ENCODE measurements at regions not wholly inside any gene's neighbourhood (a gene's known extent, or its start where the extent isn't known, plus 50 kb on each side); places are given as distances from the start of the nearest gene placed in this dataset.

- no peak for ATAC-seq
- Histone ChIP-seq H3K36me3 (ENCODE audit: control insufficient read depth in 1 of 2, insufficient read depth in 2 of 2, low read length in 2 of 2) (no peaks in the 10 kb centered on the region), H3K4me1 (ENCODE audit: control insufficient read depth in 1 of 2, insufficient read depth in 2 of 2, low read length in 2 of 2) (no peaks in the 10 kb centered on the region), H3K9me3 (ENCODE audit: control insufficient read depth in 1 of 2, insufficient read depth in 1 of 2, low read depth in 1 of 2, low read length in 2 of 2) (no peaks in the 10 kb centered on the region), H3K4me3 (replicated peaks in 1 of 2; ENCODE audit: low read depth in 1 of 2, low read length in 2 of 2) (no peak overlapping the region), H4K20me1 (ENCODE audit: insufficient read depth) (no peaks in the 10 kb centered on the region), H3K4me2 (ENCODE audit: low read length) (no peak overlapping the region), H3K27me3 (ENCODE audit: insufficient read depth, low read length) (peaks cover 37% of the 10 kb centered on the region; the same call in 1 of the 2 replicates), H3K9ac (ENCODE audit: low read length) (no peak overlapping the region), H3K79me2 (ENCODE audit: insufficient read depth, low read length) (no peaks in the 10 kb centered on the region), H3K27ac (ENCODE audit: low read depth, low read length) (no peak overlapping the region), H3K9me2 (ENCODE audit: insufficient read depth) (no peaks in the 10 kb centered on the region), H2AFZ (ENCODE audit: low read depth, low read length, poor library complexity, severe bottlenecking) (no peak overlapping the region)
- ChIA-PET POLR2A (no interaction called here), RAD21 (ENCODE audit: low non-redundant PET in 1 of 2, low total read pairs in 2 of 2, uncharacterized antibody in 2 of 2, unreplicated experiment in 2 of 2) (no interaction called here), CTCF (no interaction called here)
- TF ChIP-seq ZFX (IDR thresholded peaks at IDR 0.05): no peak
- no peak for TF ChIP-seq CEBPB (IDR thresholded peaks at IDR 0.05; ENCODE audit: low read depth)
- TF ChIP-seq POLR2AphosphoS5 (IDR thresholded peaks at IDR 0.05; ENCODE audit: low read depth, low read length): no peak
- BruUV-seq (replicated peaks): no TSS peak
- DNase-seq (ENCODE audit: low read depth, low spot score): no peak
- intact Hi-C loops (cut with micrococcal nuclease): no loop called here
Observed at GRCh38 chr10:128325788-128326187, 199.6 kb upstream of the MKI67 start.

- no peak for DNase-seq (ENCODE audit: low read depth, low spot score)
- Histone ChIP-seq H3K79me2 (ENCODE audit: insufficient read depth, low read length) (no peaks in the 10 kb centered on the region), H3K4me2 (ENCODE audit: low read length) (no peak overlapping the region), H3K4me3 (replicated peaks in 1 of 2; ENCODE audit: low read depth in 1 of 2, low read length in 2 of 2) (no peak overlapping the region), H4K20me1 (ENCODE audit: insufficient read depth) (no peaks in the 10 kb centered on the region), H3K9ac (ENCODE audit: low read length) (no peak overlapping the region), H3K27me3 (ENCODE audit: insufficient read depth, low read length) (peaks cover 38% of the 10 kb centered on the region; the same call in 1 of the 2 replicates), H3K4me1 (ENCODE audit: control insufficient read depth in 1 of 2, insufficient read depth in 2 of 2, low read length in 2 of 2) (no peaks in the 10 kb centered on the region), H3K9me3 (ENCODE audit: control insufficient read depth in 1 of 2, insufficient read depth in 1 of 2, low read depth in 1 of 2, low read length in 2 of 2) (no peaks in the 10 kb centered on the region), H2AFZ (ENCODE audit: low read depth, low read length, poor library complexity, severe bottlenecking) (no peak overlapping the region), H3K36me3 (ENCODE audit: control insufficient read depth in 1 of 2, insufficient read depth in 2 of 2, low read length in 2 of 2) (no peaks in the 10 kb centered on the region), H3K27ac (ENCODE audit: low read depth, low read length) (no peak overlapping the region), H3K9me2 (ENCODE audit: insufficient read depth) (no peaks in the 10 kb centered on the region)
- POLR2A ChIA-PET: no interaction called here
- RAD21 ChIA-PET (ENCODE audit: low non-redundant PET in 1 of 2, low total read pairs in 2 of 2, uncharacterized antibody in 2 of 2, unreplicated experiment in 2 of 2): no interaction called here
- TF ChIP-seq EZH2phosphoT487 (IDR thresholded peaks at IDR 0.05; ENCODE audit: borderline replicate concordance): no peak
- TF ChIP-seq SRF (IDR thresholded peaks at IDR 0.05; ENCODE audit: low read depth): no peak
- TF ChIP-seq TCF7L2 (IDR thresholded peaks at IDR 0.05; ENCODE audit: borderline replicate concordance, extremely low read depth, insufficient read depth, insufficient read length): no peak
- no peak for TF ChIP-seq CEBPB (IDR thresholded peaks at IDR 0.05; ENCODE audit: low read depth)
- TF ChIP-seq ZFX (IDR thresholded peaks at IDR 0.05): no peak
- ATAC-seq: no peak
- intact Hi-C loops (cut with micrococcal nuclease): no loop called here
- CTCF ChIA-PET: no interaction called here
- BruUV-seq (replicated peaks): no TSS peak
Observed at GRCh38 chr10:128326251-128326650, 200.0 kb upstream of the MKI67 start.
